ENCODE measurements at regions not wholly inside any gene's neighbourhood (a gene's known extent, or its start where the extent isn't known, plus 50 kb on each side); places are given as distances from the start of the nearest gene placed in this dataset.
A peak's percentile ranks its signal among the peaks of the same experiment; 100 is the strongest.
"Not testable (repeated sequence)": the region's sequence is repeated elsewhere in the genome, so short reads cannot be mapped to it uniquely, and the experiment has no call there.

DNA sequence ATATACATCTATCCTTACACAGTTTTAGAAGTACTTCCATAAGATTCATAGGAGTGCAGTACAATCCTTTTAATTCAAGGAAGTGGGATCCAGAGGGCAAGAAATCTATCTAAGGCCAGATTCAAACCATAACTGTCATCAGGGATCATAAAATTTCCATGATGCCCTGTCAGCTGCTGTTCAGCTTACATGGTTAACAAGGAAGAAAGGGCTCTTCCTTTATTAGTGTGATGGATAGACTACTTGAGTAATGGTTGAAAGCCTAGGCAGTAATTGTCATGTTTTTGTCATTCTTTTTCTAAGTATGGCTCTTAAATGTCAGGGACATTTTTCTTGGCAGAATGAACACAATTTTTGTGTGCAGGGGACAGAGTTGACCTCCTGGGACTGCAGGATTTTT lies 159.8 kb upstream of the CXCL13 start:
- DNase-seq (ENCODE audit: low read depth) = no peak
- TF ChIP-seq, protein P1, sequence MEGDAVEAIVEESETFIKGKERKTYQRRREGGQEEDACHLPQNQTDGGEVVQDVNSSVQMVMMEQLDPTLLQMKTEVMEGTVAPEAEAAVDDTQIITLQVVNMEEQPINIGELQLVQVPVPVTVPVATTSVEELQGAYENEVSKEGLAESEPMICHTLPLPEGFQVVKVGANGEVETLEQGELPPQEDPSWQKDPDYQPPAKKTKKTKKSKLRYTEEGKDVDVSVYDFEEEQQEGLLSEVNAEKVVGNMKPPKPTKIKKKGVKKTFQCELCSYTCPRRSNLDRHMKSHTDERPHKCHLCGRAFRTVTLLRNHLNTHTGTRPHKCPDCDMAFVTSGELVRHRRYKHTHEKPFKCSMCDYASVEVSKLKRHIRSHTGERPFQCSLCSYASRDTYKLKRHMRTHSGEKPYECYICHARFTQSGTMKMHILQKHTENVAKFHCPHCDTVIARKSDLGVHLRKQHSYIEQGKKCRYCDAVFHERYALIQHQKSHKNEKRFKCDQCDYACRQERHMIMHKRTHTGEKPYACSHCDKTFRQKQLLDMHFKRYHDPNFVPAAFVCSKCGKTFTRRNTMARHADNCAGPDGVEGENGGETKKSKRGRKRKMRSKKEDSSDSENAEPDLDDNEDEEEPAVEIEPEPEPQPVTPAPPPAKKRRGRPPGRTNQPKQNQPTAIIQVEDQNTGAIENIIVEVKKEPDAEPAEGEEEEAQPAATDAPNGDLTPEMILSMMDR (IDR thresholded peaks at IDR 0.05; ENCODE audit: low read depth, low read length, missing control alignments) = no peak

DNA sequence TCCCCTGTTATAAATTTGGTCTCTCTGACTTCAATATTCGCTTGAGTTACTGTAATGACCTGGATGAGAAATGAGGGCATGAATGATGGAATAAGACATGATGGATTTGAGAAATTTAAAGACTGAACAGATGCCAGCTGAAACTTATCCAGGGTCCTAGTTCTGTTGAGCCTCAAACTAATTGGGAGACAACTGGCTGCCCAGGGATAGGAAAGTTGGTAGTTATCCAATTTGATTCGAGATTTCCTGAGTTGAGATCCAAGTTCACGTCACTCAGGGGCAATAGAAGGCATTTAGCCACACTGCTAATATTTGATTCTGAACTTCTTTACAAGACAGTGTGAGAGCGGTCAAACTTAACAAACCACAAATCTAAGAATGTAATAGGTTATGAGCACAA lies 159.0 kb upstream of the CXCL13 start:
- TF ChIP-seq, protein P1 (IDR thresholded peaks at IDR 0.05; ENCODE audit: low read depth, low read length, missing control alignments) = no peak
- H3K4me3 ChIP-seq (ENCODE audit: low read depth, low read length) = no peak overlapping the region
- no peak for DNase-seq (ENCODE audit: low read depth)
- in situ Hi-C loops (cut with HindIII; ENCODE audit: low sequenced_read_pairs) = no loop called here

More for the DNA sequence above, 159.8 kb upstream of the CXCL13 start:
- no peak overlapping the region for H3K4me3 ChIP-seq (ENCODE audit: low read depth, low read length)
- in situ Hi-C loops (cut with HindIII; ENCODE audit: low sequenced_read_pairs) = no loop called here

DNA sequence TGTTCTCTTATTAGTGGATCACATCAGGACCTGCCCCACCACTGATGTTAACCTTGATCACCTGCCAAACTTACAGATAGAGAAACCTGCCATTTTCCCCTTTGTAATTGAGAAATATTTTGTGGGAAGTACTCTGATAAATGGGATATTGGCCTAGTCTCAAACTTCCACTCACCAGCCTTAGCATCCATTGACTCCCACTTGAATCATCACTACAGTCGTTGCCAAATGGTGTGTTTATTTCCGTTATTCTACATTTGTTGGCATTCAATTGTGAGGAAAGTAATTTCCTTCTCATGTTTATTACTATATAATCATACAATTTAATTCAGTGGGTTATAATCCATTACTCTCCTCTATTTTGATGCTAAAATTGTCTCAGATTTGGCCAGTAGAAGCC lies 156.4 kb upstream of the CXCL13 start:
- H3K4me3 ChIP-seq (ENCODE audit: low read depth, low read length) = no peak overlapping the region
- in situ Hi-C loops (cut with HindIII; ENCODE audit: low sequenced_read_pairs) = no loop called here
- no peak for DNase-seq (ENCODE audit: low read depth)
- TF ChIP-seq, protein P1 (IDR thresholded peaks at IDR 0.05; ENCODE audit: low read depth, low read length, missing control alignments) = no peak

DNA sequence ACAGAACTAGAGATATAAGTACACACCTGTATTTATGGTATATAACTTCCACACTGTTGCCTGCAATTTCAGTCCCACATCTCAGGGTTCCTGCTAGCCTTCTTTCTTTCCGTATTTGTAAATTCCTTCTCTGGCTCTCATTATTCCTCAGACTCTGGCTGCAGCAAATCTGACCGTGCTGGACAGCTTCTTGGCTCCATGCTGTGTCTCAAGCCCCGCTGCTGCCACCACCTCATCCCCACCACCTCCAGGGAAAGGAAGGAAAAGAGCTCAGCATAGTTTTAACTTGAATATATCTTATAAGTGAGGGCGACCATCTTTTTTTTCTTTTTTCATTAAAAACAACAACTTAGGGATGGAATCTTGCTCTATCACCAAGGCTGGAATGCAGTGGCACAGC lies 155.6 kb upstream of the CXCL13 start:
- DNase-seq (ENCODE audit: low read depth) = no peak
- H3K4me3 ChIP-seq (ENCODE audit: low read depth, low read length) = no peak overlapping the region
- in situ Hi-C loops (cut with HindIII; ENCODE audit: low sequenced_read_pairs) = no loop called here
- TF ChIP-seq, protein P1 (IDR thresholded peaks at IDR 0.05; ENCODE audit: low read depth, low read length, missing control alignments) = no peak

DNA sequence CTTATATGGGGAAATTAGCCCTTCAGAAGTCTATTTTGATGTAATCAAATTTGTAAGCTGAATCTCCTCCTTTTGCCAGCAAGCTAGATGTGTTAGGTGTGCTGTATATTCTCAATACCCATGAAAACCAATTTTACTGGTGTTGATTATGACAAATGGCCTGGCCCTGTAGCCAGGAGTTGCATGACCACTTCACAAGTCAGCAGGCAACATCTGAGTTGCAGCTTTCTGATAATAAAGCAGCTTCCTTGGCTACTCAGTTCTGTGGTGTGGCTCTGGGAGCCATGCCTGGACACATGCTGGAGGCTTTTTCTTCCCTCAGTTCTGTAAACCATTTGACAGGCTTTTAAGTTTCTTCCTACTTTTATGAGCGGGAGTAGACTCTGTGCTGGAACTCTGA lies 154.1 kb upstream of the CXCL13 start:
- TF ChIP-seq, protein P1 (IDR thresholded peaks at IDR 0.05; ENCODE audit: low read depth, low read length, missing control alignments) = no peak
- H3K4me3 ChIP-seq (ENCODE audit: low read depth, low read length) = no peak overlapping the region
- peak; percentile 22 for DNase-seq (ENCODE audit: low read depth)
- in situ Hi-C loops (cut with HindIII; ENCODE audit: low sequenced_read_pairs) = no loop called here

DNA sequence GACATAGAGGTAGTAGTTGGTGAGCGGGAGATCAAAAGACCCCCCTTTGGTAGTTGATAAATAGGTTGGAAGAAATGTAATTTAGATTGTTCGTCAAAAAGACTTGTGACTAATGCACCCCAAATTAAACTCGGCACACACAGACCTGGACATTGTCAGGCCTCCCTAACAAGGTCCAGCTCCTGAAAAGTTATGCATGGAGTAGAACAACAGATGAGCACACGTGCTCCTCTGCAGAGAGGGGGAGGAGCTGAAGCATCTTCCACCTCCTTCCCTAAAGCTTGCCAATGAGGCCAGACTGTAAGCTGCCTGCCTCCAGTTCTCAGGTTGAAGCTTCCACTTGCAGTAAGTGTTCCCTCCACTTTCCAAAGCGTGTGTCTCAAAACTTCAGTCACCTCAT lies 153.5 kb upstream of the CXCL13 start:
- in situ Hi-C loops (cut with HindIII; ENCODE audit: low sequenced_read_pairs) = not testable (repeated sequence)

DNA sequence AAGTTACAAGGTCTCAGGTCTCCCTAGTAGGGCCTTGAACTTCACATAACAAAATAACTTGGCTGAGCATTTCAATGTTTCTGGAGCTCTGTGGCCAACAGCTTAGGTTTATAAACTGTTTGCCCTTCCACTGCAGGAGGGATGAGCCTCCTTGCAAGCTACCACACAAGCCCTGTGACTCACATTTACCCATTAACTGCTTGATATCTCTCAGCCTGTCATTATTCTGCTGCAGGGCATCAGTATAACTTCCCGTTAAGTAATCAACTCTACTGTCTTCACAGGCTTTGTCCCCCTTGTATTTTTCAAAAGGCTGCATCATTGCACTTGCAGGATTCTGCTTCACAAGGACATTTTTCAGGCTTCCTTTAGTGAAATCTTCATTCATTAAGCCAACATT lies 151.7 kb upstream of the CXCL13 start:
- no peak for DNase-seq (ENCODE audit: low read depth)
- no peak overlapping the region for H3K4me3 ChIP-seq (ENCODE audit: low read depth, low read length)
- TF ChIP-seq, protein P1 (IDR thresholded peaks at IDR 0.05; ENCODE audit: low read depth, low read length, missing control alignments) = no peak
- in situ Hi-C loops (cut with HindIII; ENCODE audit: low sequenced_read_pairs) = no loop called here

More for the DNA sequence above, 153.5 kb upstream of the CXCL13 start:
- not testable (repeated sequence) for H3K4me3 ChIP-seq (ENCODE audit: low read depth, low read length); DNase-seq (ENCODE audit: low read depth)

All from astrocyte of the cerebellum (primary cell).